Muscle of leg (tissue), 3 donors: ENCODE measurements at regions not wholly inside any gene's neighbourhood (a gene's known extent, or its start where the extent isn't known, plus 50 kb on each side); places are given as distances from the start of the nearest gene placed in this dataset.
"Not testable (repeated sequence)": the region's sequence is repeated elsewhere in the genome, so short reads cannot be mapped to it uniquely, and the experiment has no call there.

Experiments
- DNase-seq: peaks from one replicate; pipeline ENCODE4 v3.0.0; 2013
- H3K27ac ChIP-seq: one replicate; pipeline ENCODE4 v1.5.1; 2013; ENCODE audit warnings: mild to moderate bottlenecking, low read length, control low read depth
- H3K27me3 ChIP-seq: one replicate; pipeline ENCODE4 v1.6.1; 2013; ENCODE audit warnings: low read length; ENCODE audit not compliant: control insufficient read depth, insufficient read depth
- H3K36me3 ChIP-seq: one replicate; pipeline ENCODE4 v1.6.1; 2013; ENCODE audit warnings: low read length; ENCODE audit not compliant: control insufficient read depth, insufficient read depth
- H3K4me1 ChIP-seq: one replicate; pipeline ENCODE4 v1.6.1; 2013; ENCODE audit warnings: low read length; ENCODE audit not compliant: control insufficient read depth, insufficient read depth
- H3K4me3 ChIP-seq: one replicate; pipeline ENCODE4 v1.5.1; 2013; ENCODE audit warnings: low read length, control low read depth
- H3K9me3 ChIP-seq: replicated peaks from 2 replicates; pipeline ENCODE4 v1.6.1; 2013; ENCODE audit warnings: low read depth, low read length; ENCODE audit not compliant: control insufficient read depth
- WGBS: methylation state at CpG from one replicate; pipeline ENCODE4 v1.1.5; 2013; ENCODE audit warnings: missing lambda C conversion rate; ENCODE audit not compliant: insufficient coverage; 5-methylcytosine and 5-hydroxymethylcytosine counted together

DNA sequence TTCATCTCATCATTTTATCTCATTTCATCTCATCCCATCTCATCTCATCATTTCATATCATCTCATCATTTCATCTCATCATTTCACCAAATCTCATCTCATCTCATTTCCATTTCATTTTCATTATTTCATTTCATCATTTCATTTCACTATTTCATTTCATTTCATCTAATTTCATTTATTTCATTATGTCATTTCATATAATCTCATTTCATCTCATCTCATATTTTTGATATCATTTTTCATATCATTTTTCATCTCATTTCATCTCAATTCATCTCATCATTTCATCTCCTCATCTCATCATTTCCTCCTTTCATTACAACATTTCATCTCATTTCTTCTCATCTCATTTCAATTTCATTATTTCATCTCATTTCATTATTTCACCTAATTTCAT lies 2866.8 kb downstream of the RPIA start:
- H3K27ac ChIP-seq, H3K4me1 ChIP-seq, DNase-seq, H3K36me3 ChIP-seq, H3K27me3 ChIP-seq, H3K9me3 ChIP-seq, H3K4me3 ChIP-seq: not testable (repeated sequence)

DNA sequence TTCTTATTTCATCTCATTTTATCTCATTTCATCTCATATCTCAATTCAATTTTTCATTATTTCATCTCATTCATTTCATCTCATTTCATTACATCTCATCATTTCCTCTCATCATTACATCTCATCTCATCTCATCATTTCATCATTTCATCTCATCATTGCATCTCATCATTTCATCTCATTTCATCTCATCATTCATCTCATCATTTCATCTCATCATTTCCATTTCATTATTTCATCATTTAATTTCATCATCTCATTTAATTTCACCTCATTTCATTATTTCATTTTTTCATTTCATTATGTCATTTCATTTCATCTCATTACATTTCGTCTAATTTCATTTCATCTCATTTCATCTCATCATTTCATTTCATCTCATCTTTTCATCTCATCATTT lies 2867.8 kb downstream of the RPIA start:
- WGBS: no CpG with 5 or more reads among the region's 1 CpG
- not testable (repeated sequence) for DNase-seq, H3K4me1 ChIP-seq

DNA sequence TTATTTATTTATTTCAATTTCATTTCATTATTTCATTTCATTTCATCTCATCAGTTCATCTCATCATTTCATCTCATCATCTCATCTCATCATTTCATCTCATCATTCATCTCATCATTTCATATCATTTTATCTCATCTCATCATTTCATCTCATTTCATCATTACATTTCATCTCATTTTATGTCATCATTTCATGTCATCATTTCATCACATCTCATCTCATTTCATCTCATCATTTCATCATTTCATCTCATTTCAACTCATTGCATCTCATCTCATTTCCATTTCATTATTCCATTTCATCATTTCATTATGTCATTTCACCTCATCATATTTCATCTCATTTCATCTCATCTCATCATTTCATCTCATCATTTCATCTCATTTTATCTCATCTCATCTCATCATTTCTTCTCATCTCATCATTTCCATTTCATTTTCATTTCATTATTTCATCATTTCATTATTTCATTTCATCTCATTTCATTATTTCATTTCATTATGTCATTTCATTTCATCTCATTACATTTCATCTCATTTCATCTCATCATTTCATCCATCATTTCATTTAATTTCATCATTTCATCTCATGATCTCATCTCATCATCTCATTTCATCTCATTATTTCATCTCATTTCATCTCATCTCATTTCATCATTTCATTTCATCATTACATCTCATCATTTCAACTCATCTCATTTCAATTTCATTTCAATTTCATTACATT lies 2868.6 kb downstream of the RPIA start:
- not testable (repeated sequence) for H3K36me3 ChIP-seq, H3K4me1 ChIP-seq, H3K9me3 ChIP-seq, H3K4me3 ChIP-seq, DNase-seq, H3K27me3 ChIP-seq, H3K27ac ChIP-seq

More for the DNA sequence above, 2867.8 kb downstream of the RPIA start:
- H3K9me3 ChIP-seq, H3K27ac ChIP-seq, H3K4me3 ChIP-seq, H3K36me3 ChIP-seq, H3K27me3 ChIP-seq: not testable (repeated sequence)

DNA sequence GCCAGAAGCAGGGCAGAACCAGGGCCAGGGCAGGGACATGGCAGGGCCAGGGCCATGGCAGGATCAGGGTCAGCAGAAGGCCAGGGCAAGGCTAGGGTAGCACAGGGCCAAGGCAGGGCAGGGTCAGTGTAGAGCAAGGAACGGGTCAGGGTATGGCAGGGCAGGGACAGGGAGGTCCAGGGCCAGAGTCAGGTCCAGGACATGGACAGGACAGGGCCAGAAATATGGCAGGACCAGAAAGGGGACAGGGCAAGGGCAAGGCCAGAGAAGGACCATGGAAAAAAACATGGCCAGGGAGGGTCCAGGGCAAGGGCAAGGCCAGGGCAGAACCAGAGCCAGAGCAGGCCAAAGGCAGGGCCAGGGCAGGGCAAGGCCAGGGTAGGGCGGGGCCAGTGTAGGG lies 2870.7 kb downstream of the RPIA start:
- H3K9me3 ChIP-seq: not testable (repeated sequence)
- no CpG with 5 or more reads among the region's 2 CpGs for WGBS

DNA sequence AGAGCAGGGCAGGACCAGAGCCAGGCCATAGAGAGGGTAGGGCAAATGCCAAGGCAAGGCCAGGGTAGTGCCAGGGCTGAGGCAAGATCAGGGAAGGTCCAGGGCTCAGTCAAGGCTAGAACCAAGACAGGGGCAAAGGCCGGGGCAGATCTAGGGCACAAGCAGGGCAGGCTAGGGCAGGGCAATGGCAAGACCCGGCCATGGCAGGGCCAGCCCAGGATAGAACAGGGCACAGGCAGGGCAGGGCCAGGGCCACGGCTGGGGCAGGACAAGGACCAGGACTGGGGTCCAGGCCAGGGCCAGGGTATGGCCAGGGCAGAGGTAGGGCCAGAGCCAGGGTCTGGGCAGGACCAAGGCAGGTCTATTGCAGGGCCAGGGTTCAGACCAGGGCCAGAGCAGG lies 2873.2 kb downstream of the RPIA start:
- not testable (repeated sequence) for H3K36me3 ChIP-seq, H3K4me1 ChIP-seq, H3K27ac ChIP-seq, H3K9me3 ChIP-seq, H3K27me3 ChIP-seq, DNase-seq, H3K4me3 ChIP-seq
- 84% methylated on average over 3 of the region's 3 CpGs for WGBS

More for the DNA sequence above, 2870.7 kb downstream of the RPIA start:
- not testable (repeated sequence) for H3K27ac ChIP-seq, DNase-seq, H3K27me3 ChIP-seq, H3K36me3 ChIP-seq, H3K4me3 ChIP-seq, H3K4me1 ChIP-seq

DNA sequence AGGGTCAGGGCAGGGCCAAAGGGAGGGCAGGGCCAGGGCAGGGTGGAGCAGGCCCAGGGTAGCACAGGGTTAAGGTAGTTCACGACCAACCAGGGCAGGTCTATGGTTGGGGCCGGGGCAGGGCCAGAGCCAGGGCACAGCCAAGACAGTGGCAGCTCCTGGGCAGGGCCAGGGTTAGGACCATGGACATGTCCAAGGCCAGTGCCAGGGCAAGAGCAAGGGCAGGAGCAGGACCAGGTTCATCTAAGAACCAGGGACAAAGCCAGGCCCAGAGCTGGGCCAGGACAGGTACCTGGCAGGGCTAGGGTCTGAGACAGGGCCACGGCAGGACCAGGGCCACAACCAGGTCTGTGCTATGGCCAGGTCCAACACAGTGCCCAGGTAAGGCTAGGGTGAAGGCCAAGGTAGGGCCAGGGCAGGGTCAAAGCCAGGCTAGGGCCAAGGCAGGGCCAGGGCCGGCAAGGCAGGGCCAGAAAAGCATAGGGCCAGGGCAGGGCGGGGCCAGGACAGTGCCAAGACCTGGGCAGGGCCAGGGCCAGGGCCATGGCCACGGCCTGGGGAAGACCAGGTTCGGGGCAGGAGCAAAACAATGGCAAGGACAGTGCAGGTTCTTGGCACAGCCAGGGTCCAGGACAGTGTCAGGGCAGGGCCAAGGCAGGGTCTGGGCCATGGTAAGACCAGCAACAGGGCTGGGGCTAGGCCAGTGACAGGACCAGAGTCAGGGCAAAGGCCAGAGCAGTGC lies 2874.4 kb downstream of the RPIA start:
- not testable (repeated sequence) for H3K36me3 ChIP-seq, H3K27ac ChIP-seq, DNase-seq, H3K4me1 ChIP-seq, H3K4me3 ChIP-seq, H3K27me3 ChIP-seq, H3K9me3 ChIP-seq
- no CpG with 5 or more reads among the region's 7 CpGs for WGBS

DNA sequence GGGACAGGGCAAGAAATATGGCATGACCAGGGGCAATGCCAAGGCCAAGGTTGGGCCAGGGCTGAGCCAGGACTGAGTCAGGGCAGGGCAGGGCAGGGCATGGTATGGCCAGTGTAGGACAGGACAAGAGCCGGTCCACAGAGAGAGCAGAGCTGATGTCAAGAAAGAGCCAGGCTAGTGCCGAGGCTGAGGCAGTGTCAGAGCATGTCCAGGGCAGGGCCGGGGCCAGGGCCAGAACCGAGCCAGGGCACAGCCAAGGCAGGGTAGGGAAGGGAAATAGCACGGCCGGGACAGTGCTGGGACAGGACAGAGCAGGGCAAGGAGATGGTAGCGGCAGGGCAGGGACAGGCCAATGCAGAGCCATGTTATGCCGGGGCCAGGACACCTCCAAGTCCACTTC lies 2875.1 kb downstream of the RPIA start:
- not testable (repeated sequence) for DNase-seq, H3K9me3 ChIP-seq, H3K36me3 ChIP-seq, H3K27me3 ChIP-seq, H3K4me1 ChIP-seq, H3K4me3 ChIP-seq, H3K27ac ChIP-seq
- WGBS: no CpG with 5 or more reads among the region's 8 CpGs

DNA sequence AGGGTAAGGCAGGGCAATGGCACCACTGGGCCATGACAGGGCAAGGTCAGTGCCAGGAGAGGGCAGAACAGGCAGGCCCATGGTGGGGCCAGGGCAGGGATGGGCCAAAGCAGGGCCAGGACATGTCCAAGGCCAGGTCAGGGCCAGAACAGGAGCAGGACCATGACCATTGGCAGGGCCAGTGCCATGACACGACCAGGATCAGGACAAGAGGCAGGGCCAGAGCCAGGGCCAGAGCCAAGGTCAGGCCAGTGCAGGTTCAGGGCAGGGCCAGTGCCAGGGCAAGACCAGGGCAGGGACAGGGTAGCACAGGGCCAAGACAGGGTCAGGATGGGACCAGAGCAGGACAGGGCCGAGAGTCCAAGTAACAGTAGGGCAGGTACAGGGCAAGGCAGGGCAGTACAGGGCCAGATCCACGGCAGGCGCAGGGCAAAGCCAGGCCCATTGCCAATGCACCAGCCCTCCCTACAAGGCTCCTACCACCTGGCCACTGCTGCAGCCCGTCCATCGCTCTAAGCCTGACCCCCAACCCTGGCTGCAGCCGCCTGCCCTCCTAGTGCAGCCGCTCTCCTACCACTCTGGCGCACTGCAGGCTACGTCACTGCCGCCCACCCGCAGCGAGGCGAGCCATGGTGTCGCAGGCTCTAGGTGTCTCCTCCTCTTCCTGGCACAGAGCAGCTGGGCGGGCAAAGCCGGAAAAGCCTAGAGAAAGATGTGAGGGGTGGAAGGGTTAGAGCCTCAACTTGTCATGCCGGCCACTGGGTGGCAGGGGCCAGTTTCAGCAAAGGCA lies 2876.3 kb downstream of the RPIA start:
- H3K9me3 ChIP-seq, H3K4me1 ChIP-seq, H3K27ac ChIP-seq, DNase-seq, H3K4me3 ChIP-seq, H3K36me3 ChIP-seq, H3K27me3 ChIP-seq: not testable (repeated sequence)
- 79% methylated on average over 9 of the region's 18 CpGs for WGBS

DNA sequence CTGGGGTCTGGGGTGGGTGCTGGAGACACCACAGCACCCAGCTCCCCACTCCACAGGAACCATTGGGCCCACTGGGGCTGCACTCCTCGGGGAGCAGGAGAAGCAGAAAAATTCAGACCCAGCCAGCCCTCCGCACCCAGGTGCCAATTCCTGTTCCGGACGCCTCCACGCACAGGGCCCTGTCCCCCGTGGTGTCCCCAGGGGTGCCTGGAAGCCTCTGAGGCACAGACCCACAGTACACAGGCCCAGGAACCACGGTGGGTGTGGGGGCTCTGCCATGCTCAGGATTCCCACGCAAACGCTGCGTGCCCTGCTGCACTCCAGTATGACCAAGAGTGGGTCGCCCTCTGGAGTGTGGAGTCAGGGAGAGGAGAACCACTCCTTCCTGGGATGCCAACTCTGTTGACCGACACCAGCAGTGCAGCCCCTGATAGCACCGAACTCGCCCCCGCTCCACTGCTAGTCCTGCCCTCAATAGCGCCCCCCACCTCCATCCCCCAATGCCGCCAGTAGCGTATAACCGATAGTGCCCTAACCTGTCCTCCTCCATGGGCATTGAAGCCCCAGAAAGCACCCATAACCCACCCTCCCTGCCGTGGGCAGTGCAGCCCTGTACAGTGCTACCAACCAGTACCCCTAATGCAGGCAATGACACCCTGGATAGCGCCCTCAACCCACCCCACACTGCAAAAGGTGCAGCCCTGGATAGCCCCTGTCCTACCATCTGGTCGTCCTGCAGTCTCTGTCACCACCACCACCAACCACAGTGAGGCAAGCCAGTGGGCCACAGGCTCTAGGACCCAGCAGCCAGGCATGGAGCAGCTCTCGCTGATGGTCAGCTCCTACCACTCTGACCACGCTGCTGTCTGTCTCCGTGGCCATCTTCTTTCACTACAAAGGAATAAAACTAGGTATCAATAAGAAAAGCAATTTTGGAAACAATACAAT lies 2877.2 kb downstream of the RPIA start:
- H3K4me3 ChIP-seq, H3K27ac ChIP-seq, H3K36me3 ChIP-seq, DNase-seq, H3K27me3 ChIP-seq, H3K4me1 ChIP-seq, H3K9me3 ChIP-seq: not testable (repeated sequence)
- WGBS: 60% methylated on average over 1 of the region's 25 CpGs
